Fibroblast of lung (primary cell): ENCODE measurements at regions not wholly inside any gene's neighbourhood (a gene's known extent, or its start where the extent isn't known, plus 50 kb on each side); places are given as distances from the start of the nearest gene placed in this dataset.

ENCODE experiments used
- DNase-seq, 2 donors: peaks; one replicate each; pipeline versions ENCODE4 v3.0.0 to v3.0.0-alpha.2; 2010; ENCODE audit warnings: low read depth in 2 of 2
- H2AFZ ChIP-seq: 2 replicates; pipeline ENCODE4 v1.5.1; 2012; ENCODE audit warnings: low read length, control low read depth, inconsistent platforms
- H3K27ac ChIP-seq: 2 replicates; pipeline ENCODE4 v1.5.1; 2011; ENCODE audit warnings: low read length, control low read depth; ENCODE audit not compliant: insufficient read depth
- H3K27me3 ChIP-seq: 2 replicates; pipeline ENCODE4 v1.5.1; 2011; ENCODE audit warnings: mild to moderate bottlenecking, low read length; ENCODE audit not compliant: control insufficient read depth, insufficient read depth
- H3K36me3 ChIP-seq: 2 replicates; pipeline ENCODE4 v1.5.1; 2011; ENCODE audit warnings: low read length; ENCODE audit not compliant: control insufficient read depth, insufficient read depth
- H3K4me1 ChIP-seq: 2 replicates; pipeline ENCODE4 v1.5.1; 2011; ENCODE audit warnings: low read length; ENCODE audit not compliant: control insufficient read depth, insufficient read depth; ENCODE audit errors: extremely low read depth
- H3K4me2 ChIP-seq: 2 replicates; pipeline ENCODE4 v1.5.1; 2011; ENCODE audit warnings: low read length, control low read depth; ENCODE audit not compliant: insufficient read depth; ENCODE audit errors: extremely low read depth
- H3K4me3 ChIP-seq, 4 experiments: fragments of 200-600 bp in 1 of 4; sonication (generic) in 1 of 4; replicated peaks in 1 of 4; 2 replicates each; pipeline ENCODE4 v1.5.1; 2011 to 2016; ENCODE audit warnings: low read length in 4 of 4, low read depth in 3 of 4, mild to moderate bottlenecking in 3 of 4, control low read depth in 2 of 4, inconsistent platforms in 1 of 4, mixed read lengths in 1 of 4; ENCODE audit not compliant: insufficient read depth in 1 of 4; ENCODE audit errors: control extremely low read depth in 1 of 4
- H3K79me2 ChIP-seq: 2 replicates; pipeline ENCODE4 v1.5.1; 2012; ENCODE audit warnings: mild to moderate bottlenecking, low read length, inconsistent platforms; ENCODE audit not compliant: control insufficient read depth, insufficient read depth
- H3K9ac ChIP-seq: 2 replicates; pipeline ENCODE4 v1.5.1; 2011; ENCODE audit warnings: mild to moderate bottlenecking, low read length, control low read depth; ENCODE audit not compliant: insufficient read depth
- H3K9me3 ChIP-seq: 2 replicates; pipeline ENCODE4 v1.5.1; 2012; ENCODE audit warnings: low read depth, low read length; ENCODE audit not compliant: control insufficient read depth, insufficient read depth
- H4K20me1 ChIP-seq: 2 replicates; pipeline ENCODE4 v1.5.1; 2011; ENCODE audit warnings: low read length; ENCODE audit not compliant: control insufficient read depth, insufficient read depth; ENCODE audit errors: extremely low read depth
- EZH2 ChIP-seq: IDR thresholded peaks from 2 replicates; pipeline ENCODE4 v1.5.1; 2012; ENCODE audit warnings: low read length, control low read depth, mild to moderate bottlenecking; ENCODE audit errors: missing control alignments
- TF ChIP-seq, protein P1 (sequence below), 2 donors: IDR thresholded peaks in 1 of 2; conservative IDR thresholded peaks in 1 of 2; 1 replicate in 1 of 2; 2 replicates in 1 of 2; pipeline ENCODE4 v1.5.1; 2011 to 2012; ENCODE audit warnings: low read length in 2 of 2, control low read depth in 1 of 2, inconsistent platforms in 1 of 2, low read depth in 1 of 2, mild to moderate bottlenecking in 1 of 2

- no peak for DNase-seq
- Histone ChIP-seq H2AFZ (no peak overlapping the region), H3K27ac (no peak overlapping the region), H3K27me3 (no peaks in the 10 kb centered on the region), H3K4me3 (no peak overlapping the region), H3K9ac (no peak overlapping the region), H3K36me3 (no peaks in the 10 kb centered on the region), H3K9me3 (peaks cover 2% of the 10 kb centered on the region), H3K79me2 (no peaks in the 10 kb centered on the region), H3K4me1 (peaks cover 3% of the 10 kb centered on the region), H4K20me1 (no peaks in the 10 kb centered on the region), H3K4me2 (no peak overlapping the region)
- TF ChIP-seq, protein P1, sequence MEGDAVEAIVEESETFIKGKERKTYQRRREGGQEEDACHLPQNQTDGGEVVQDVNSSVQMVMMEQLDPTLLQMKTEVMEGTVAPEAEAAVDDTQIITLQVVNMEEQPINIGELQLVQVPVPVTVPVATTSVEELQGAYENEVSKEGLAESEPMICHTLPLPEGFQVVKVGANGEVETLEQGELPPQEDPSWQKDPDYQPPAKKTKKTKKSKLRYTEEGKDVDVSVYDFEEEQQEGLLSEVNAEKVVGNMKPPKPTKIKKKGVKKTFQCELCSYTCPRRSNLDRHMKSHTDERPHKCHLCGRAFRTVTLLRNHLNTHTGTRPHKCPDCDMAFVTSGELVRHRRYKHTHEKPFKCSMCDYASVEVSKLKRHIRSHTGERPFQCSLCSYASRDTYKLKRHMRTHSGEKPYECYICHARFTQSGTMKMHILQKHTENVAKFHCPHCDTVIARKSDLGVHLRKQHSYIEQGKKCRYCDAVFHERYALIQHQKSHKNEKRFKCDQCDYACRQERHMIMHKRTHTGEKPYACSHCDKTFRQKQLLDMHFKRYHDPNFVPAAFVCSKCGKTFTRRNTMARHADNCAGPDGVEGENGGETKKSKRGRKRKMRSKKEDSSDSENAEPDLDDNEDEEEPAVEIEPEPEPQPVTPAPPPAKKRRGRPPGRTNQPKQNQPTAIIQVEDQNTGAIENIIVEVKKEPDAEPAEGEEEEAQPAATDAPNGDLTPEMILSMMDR (conservative IDR thresholded peaks at IDR 0.05 in 1 of 2, IDR thresholded peaks at IDR 0.05 in 1 of 2; ENCODE audit: low read depth in 1 of 2, low read length in 2 of 2), result no peak
- no peak for TF ChIP-seq EZH2
Observed at GRCh38 chr5:73388740-73389139, 59.8 kb downstream of the FOXD1 start.

DNA sequence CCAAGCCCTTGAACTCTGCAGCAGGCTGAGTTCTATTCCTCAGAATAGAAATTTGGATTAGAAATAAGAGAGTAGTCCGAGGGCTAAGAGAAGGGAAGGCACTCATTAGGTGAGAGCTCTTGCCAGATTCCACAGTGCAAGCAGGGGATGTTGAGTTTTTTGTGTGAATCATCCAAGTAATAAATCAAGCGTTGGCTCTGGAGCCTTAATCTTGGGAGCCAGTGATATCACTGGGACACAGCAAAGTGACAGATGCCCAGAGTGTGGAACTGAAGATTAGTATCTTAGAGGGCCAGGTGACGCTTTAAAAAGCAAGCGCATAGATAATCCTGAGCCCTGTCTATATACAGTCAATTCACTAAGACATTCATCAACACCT is 60.3 kb downstream of the FOXD1 start:
- Histone ChIP-seq H4K20me1 (no peaks in the 10 kb centered on the region), H3K9me3 (peaks cover 2% of the 10 kb centered on the region), H3K9ac (no peak overlapping the region), H3K4me1 (peaks cover 3% of the 10 kb centered on the region), H3K36me3 (no peaks in the 10 kb centered on the region), H3K27me3 (no peaks in the 10 kb centered on the region), H3K27ac (no peak overlapping the region), H3K4me3 (no peak overlapping the region), H2AFZ (no peak overlapping the region), H3K79me2 (no peaks in the 10 kb centered on the region), H3K4me2 (no peak overlapping the region)
- no peak for TF ChIP-seq EZH2
- TF ChIP-seq, protein P1 (conservative IDR thresholded peaks at IDR 0.05 in 1 of 2, IDR thresholded peaks at IDR 0.05 in 1 of 2; ENCODE audit: low read depth in 1 of 2, low read length in 2 of 2), result no peak
- peak in 1 of 2 donors; percentile 83 for DNase-seq

GRCh38 chr5:73387601-73388305 is 60.8 kb downstream of the FOXD1 start:
- DNase-seq, result peak; percentile 47 to 80

More at GRCh38 chr5:73387601-73388305, 60.8 kb downstream of the FOXD1 start:
- Histone ChIP-seq H3K9me3 (peaks cover 2% of the 10 kb centered on the region), H3K9ac (no peak overlapping the region), H3K4me2 (no peak overlapping the region), H3K36me3 (no peaks in the 10 kb centered on the region), H3K27ac (no peak overlapping the region), H3K4me3 (no peak overlapping the region), H4K20me1 (no peaks in the 10 kb centered on the region), H3K79me2 (no peaks in the 10 kb centered on the region), H3K4me1 (peaks cover 3% of the 10 kb centered on the region), H2AFZ (no peak overlapping the region), H3K27me3 (no peaks in the 10 kb centered on the region)
- TF ChIP-seq, protein P1 (conservative IDR thresholded peaks at IDR 0.05 in 1 of 2, IDR thresholded peaks at IDR 0.05 in 1 of 2; ENCODE audit: low read depth in 1 of 2, low read length in 2 of 2), result no peak
- TF ChIP-seq EZH2, result no peak
